Panc1 (cell line): ENCODE measurements at regions not wholly inside any gene's neighbourhood (a gene's known extent, or its start where the extent isn't known, plus 50 kb on each side); places are given as distances from the start of the nearest gene placed in this dataset.

ENCODE experiments used
- ATAC-seq: fragments of 200-7000 bp; cut with Tn5 transposase; 2 replicates; pipeline ENCODE4 v1.9.1; 2020; ENCODE audit warnings: mild to moderate bottlenecking, moderate library complexity
- BruUV-seq: library from RNA; stranded (reverse); fragments of 400-500 nt; replicated peaks from 2 replicates; lab custom pipeline; 2021; lab: Mats Ljungman, UMichigan
- CTCF ChIA-PET: fragments of 300-600 bp; sonication (Branson Sonifier 250); formaldehyde crosslinking; loops from one replicate; lab custom pipeline; 2022; ENCODE audit warnings: antibody characterized with exemption; lab: Charles Lee
- POLR2A ChIA-PET: fragments of 300-600 bp; sonication (Branson Sonifier 250); formaldehyde crosslinking; loops from one replicate; lab custom pipeline; 2022; ENCODE audit warnings: antibody characterized with exemption; lab: Charles Lee
- DNase-seq: peaks from one replicate; pipeline ENCODE4 v3.0.0-alpha.2; 2010; ENCODE audit warnings: low read depth, low spot score
- H3K27ac ChIP-seq: 2 replicates; pipeline ENCODE4 v1.5.1; 2011; ENCODE audit warnings: mild to moderate bottlenecking, low read length, inconsistent platforms
- H3K27me3 ChIP-seq: fragments of 200-500 bp; sonication (Bioruptor generic); 2 replicates; pipeline ENCODE4 v1.6.0; 2014; ENCODE audit warnings: low read length, inconsistent platforms; ENCODE audit not compliant: control insufficient read depth, insufficient read depth
- H3K36me3 ChIP-seq: fragments of 200-500 bp; sonication (Bioruptor generic); 2 replicates; pipeline ENCODE4 v1.5.1; 2014; ENCODE audit warnings: inconsistent platforms, mild to moderate bottlenecking, low read length, moderate library complexity; ENCODE audit not compliant: control insufficient read depth, insufficient read depth
- H3K4me1 ChIP-seq: 2 replicates; pipeline ENCODE4 v1.5.1; 2011; ENCODE audit warnings: inconsistent platforms, mild to moderate bottlenecking, low read length, moderate library complexity; ENCODE audit not compliant: control insufficient read depth, insufficient read depth
- H3K4me3 ChIP-seq, 2 experiments: 2 replicates each; pipeline ENCODE4 v1.5.1; 2011 to 2012; ENCODE audit warnings: low read depth in 2 of 2, low read length in 2 of 2, mild to moderate bottlenecking in 2 of 2, inconsistent platforms in 1 of 2, moderate library complexity in 1 of 2
- H3K9me3 ChIP-seq: fragments of 200-500 bp; sonication (Bioruptor generic); 2 replicates; pipeline ENCODE4 v1.5.1; 2014; ENCODE audit warnings: low read depth, mild to moderate bottlenecking, inconsistent platforms, low read length, moderate library complexity; ENCODE audit not compliant: control insufficient read depth, insufficient read depth
- POLR2AphosphoS5 ChIP-seq: IDR thresholded peaks from 2 replicates; pipeline ENCODE4 v1.6.1; 2012; ENCODE audit warnings: mild to moderate bottlenecking, low read depth, low read length, moderate library complexity
- SIN3A ChIP-seq: IDR thresholded peaks from 2 replicates; pipeline ENCODE4 v1.6.1; 2012; ENCODE audit warnings: low read depth, mild to moderate bottlenecking, low read length, moderate library complexity, borderline replicate concordance; ENCODE audit not compliant: insufficient read depth
- TCF7L2 ChIP-seq: IDR thresholded peaks from 2 replicates; pipeline ENCODE4 v1.6.1; 2011; ENCODE audit warnings: mild to moderate bottlenecking, low read depth, low read length, inconsistent platforms
- in situ Hi-C: cut with HindIII; loops from 2 replicates; pipeline ENCODE4 v1.10.0; 2016; ENCODE audit warnings: low sequenced_read_pairs, low pct_unique_long_range_greater_than_20kb
- intact Hi-C: fragments of 100-400 bp; cut with micrococcal nuclease; formaldehyde crosslinking; loops from one replicate; pipeline ENCODE4 v1.10.0; 2022; ENCODE audit not compliant: unreplicated experiment
- TF ChIP-seq, protein P1 (sequence below), 2 experiments: IDR thresholded peaks; 2 replicates each; pipeline ENCODE4 v1.6.1; 2011 to 2012; ENCODE audit warnings: low read depth in 2 of 2, control low read depth in 1 of 2, low read length in 1 of 2, mild to moderate bottlenecking in 1 of 2, moderate library complexity in 1 of 2; ENCODE audit not compliant: insufficient read depth in 1 of 2
- TF ChIP-seq, protein P2 (sequence below): fragments of 450-650 bp; IDR thresholded peaks from 2 replicates; pipeline ENCODE4 v1.5.1; 2017; ENCODE audit warnings: mild to moderate bottlenecking

DNA sequence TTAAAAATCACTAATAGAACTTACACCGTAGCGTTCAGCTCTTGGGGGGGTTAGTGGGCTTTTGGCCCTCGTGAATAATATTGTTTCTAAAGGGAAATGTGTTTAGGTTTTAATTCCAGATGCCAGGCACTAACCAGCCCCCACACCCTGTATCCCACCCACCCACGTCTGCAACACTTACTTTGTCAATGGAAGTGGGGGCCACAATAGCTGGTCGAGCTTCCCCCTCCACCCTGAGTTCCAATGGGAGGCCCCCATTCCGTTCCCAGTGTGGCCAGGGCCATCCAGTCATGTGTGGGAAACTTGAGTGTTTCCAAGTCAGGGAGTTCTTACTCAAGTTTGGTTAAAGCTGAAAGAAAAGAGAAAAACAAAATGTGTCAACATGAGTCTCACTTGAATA lies 271.4 kb downstream of the ENC1 start:
- H3K27ac ChIP-seq = no peak overlapping the region
- no peak for ATAC-seq
- CTCF ChIA-PET = no interaction called here

DNA sequence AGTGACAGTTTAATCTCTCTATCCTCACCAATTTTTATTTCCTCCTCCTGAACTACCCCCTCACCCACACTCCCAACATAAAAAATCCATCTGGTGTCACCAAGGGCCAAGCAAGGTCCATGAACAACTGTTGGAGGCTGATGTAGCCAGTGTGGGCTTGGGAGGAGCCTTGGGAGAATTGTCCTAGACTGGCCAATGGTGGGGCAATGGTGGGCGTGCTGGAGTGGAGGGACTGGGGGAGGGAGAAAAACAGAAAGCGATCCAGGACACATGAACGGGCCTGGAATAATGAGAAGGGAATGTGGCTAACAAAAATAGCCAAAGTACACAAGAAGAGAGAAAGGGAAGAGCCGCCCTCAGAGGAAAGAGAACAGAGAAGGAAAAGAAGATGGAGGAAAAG lies 272.6 kb downstream of the ENC1 start:
- no TSS peak for BruUV-seq

More for the DNA sequence above, 271.4 kb downstream of the ENC1 start:
- Histone ChIP-seq H3K9me3 (no peaks in the 10 kb centered on the region; the same call in 1 of the 2 replicates), H3K27me3 (no peaks in the 10 kb centered on the region), H3K4me3 (no peak overlapping the region), H3K4me1 (no peaks in the 10 kb centered on the region), H3K36me3 (no peaks in the 10 kb centered on the region)
- no peak for TF ChIP-seq SIN3A
- TF ChIP-seq, protein P1, sequence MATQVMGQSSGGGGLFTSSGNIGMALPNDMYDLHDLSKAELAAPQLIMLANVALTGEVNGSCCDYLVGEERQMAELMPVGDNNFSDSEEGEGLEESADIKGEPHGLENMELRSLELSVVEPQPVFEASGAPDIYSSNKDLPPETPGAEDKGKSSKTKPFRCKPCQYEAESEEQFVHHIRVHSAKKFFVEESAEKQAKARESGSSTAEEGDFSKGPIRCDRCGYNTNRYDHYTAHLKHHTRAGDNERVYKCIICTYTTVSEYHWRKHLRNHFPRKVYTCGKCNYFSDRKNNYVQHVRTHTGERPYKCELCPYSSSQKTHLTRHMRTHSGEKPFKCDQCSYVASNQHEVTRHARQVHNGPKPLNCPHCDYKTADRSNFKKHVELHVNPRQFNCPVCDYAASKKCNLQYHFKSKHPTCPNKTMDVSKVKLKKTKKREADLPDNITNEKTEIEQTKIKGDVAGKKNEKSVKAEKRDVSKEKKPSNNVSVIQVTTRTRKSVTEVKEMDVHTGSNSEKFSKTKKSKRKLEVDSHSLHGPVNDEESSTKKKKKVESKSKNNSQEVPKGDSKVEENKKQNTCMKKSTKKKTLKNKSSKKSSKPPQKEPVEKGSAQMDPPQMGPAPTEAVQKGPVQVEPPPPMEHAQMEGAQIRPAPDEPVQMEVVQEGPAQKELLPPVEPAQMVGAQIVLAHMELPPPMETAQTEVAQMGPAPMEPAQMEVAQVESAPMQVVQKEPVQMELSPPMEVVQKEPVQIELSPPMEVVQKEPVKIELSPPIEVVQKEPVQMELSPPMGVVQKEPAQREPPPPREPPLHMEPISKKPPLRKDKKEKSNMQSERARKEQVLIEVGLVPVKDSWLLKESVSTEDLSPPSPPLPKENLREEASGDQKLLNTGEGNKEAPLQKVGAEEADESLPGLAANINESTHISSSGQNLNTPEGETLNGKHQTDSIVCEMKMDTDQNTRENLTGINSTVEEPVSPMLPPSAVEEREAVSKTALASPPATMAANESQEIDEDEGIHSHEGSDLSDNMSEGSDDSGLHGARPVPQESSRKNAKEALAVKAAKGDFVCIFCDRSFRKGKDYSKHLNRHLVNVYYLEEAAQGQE (IDR thresholded peaks at IDR 0.05; ENCODE audit: insufficient read depth in 1 of 2, low read depth in 2 of 2, low read length in 1 of 2) = no peak
- no peak for TF ChIP-seq POLR2AphosphoS5
- TF ChIP-seq, protein P2, sequence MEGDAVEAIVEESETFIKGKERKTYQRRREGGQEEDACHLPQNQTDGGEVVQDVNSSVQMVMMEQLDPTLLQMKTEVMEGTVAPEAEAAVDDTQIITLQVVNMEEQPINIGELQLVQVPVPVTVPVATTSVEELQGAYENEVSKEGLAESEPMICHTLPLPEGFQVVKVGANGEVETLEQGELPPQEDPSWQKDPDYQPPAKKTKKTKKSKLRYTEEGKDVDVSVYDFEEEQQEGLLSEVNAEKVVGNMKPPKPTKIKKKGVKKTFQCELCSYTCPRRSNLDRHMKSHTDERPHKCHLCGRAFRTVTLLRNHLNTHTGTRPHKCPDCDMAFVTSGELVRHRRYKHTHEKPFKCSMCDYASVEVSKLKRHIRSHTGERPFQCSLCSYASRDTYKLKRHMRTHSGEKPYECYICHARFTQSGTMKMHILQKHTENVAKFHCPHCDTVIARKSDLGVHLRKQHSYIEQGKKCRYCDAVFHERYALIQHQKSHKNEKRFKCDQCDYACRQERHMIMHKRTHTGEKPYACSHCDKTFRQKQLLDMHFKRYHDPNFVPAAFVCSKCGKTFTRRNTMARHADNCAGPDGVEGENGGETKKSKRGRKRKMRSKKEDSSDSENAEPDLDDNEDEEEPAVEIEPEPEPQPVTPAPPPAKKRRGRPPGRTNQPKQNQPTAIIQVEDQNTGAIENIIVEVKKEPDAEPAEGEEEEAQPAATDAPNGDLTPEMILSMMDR = no peak
- TF ChIP-seq TCF7L2 = no peak
- POLR2A ChIA-PET = no interaction called here
- no peak for DNase-seq
- intact Hi-C loops = no loop called here
- in situ Hi-C loops = no loop called here
- BruUV-seq = no TSS peak

More for the DNA sequence above, 272.6 kb downstream of the ENC1 start:
- no peak overlapping the region for H3K4me3 ChIP-seq
- H3K27ac ChIP-seq = no peak overlapping the region
- H3K36me3 ChIP-seq = no peaks in the 10 kb centered on the region
- intact Hi-C loops (no loop called here), in situ Hi-C loops (no loop called here)
- no peaks in the 10 kb centered on the region; the same call in 1 of the 2 replicates for H3K9me3 ChIP-seq
- no peaks in the 10 kb centered on the region for H3K27me3 ChIP-seq
- ATAC-seq = no peak
- no peaks in the 10 kb centered on the region for H3K4me1 ChIP-seq
- DNase-seq = no peak
- ChIA-PET CTCF (no interaction called here), POLR2A (no interaction called here)
- TF ChIP-seq, protein P1 (IDR thresholded peaks at IDR 0.05; ENCODE audit: insufficient read depth in 1 of 2, low read depth in 2 of 2, low read length in 1 of 2) = no peak
- TF ChIP-seq TCF7L2 = no peak
- TF ChIP-seq SIN3A = no peak
- no peak for TF ChIP-seq POLR2AphosphoS5
- TF ChIP-seq, protein P2 = no peak
